NCI-H2029 (cell line): ENCODE measurements at regions not wholly inside any gene's neighbourhood (a gene's known extent, or its start where the extent isn't known, plus 50 kb on each side); places are given as distances from the start of the nearest gene placed in this dataset.
"Not testable (repeated sequence)": the region's sequence is repeated elsewhere in the genome, so short reads cannot be mapped to it uniquely, and the experiment has no call there.

Experiments used
- DNase-seq: peaks from one replicate; lab custom pipeline; 2025; lab: John Stamatoyannopoulos, UW

DNA sequence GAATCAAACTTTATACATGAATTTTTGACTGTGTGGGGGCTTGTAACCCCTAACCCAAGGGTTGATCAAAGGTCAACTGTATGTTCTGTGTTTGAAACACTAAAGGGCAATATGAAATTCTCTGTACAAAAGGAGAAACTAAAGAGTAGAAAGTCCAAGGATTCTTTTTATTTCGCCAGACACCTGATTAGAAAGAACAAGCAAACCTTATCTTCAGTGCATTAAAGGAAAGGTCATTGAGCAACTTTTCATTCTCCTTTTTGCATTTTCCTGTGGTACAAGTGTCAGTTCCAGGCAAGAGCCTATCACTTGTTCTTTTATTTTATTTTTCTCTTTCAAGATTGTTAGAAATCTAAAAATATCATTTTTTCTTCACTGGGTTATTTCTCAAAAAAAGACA is 430.1 kb upstream of the EPHA3 start:
- no peak for DNase-seq

DNA sequence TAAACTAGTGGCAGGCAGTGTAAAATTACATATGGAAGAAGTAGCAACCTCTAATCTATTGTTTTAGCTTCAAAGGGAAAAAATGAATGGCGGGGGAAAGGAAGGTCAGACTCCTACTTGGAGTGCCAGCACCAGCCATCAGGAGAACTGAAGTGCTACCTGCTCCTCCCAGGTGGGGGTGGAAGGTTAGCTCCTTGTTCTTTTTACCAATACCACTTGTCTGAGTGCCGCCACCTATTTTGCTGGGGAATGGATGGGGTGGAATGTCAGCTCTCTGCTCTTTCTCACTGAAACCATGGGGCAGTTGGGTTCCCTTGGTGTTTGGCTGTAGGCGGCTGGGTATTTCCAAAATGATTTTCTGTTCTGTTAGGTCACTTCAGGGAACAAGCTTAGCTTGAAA is 428.7 kb upstream of the EPHA3 start:
- no peak for DNase-seq

DNA sequence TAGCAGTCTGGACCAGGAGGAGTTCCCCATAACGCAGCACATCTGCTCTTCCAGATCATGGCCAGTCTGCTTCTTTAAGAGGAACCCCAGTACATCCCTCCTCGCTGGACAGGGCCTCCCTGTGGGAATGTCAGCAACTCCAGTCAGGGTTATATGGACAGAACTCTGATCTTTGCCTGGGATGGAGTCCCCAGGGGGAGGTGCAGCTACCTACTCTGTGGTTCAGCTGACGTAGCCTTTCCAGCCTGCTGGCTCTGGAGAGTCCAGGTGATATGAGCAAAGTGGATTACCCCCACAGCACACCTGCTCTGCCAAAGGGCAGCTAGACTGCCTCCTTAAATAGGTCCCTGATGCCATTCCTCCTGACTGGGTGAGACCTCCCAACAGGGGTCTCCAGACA is 417.1 kb upstream of the EPHA3 start:
- no peak for DNase-seq

DNA sequence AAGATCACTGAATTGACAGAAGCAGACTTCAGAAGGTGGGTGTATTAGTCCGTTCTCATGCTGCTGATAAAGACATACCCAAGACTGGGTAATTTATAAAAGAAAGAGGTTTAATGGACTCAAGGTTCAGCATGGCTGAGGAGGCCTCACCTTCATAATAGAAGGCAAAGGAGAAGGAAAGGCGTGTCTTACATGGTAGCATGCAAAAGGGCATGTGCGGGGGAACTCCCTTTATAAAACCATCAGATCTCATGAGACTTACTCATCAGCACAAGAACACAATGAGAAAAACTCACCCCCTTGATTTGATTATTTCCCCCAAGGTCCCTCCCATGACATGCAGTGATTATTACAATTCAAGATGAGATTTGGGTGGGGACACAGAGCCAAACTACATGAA is 416.3 kb upstream of the EPHA3 start:
- DNase-seq = no peak

DNA sequence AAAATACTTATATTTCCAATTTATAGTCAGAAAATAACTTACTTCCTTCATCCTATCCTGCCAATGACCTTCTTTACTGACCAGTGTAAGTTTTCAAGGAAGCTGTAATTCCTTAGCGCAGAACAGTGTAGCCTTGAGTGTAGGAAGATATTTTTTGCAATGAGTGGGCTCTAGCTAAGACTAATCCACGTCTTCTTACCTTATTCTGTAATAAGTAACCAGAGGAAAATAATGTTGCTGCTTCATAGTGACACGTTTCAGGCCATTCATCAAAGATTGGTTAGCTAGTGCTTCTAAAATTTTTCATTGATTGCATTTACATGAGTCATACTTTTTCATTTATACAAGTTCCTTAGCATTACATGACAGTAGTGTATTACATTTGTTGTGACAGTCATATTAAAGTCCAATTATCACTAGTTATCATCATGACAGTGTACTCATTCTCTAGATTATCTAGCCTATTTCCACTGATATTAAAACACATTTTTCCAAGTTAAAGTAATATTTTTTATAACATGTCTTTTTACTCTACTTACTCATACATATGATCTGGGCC is 403.8 kb upstream of the EPHA3 start:
- DNase-seq = no peak

DNA sequence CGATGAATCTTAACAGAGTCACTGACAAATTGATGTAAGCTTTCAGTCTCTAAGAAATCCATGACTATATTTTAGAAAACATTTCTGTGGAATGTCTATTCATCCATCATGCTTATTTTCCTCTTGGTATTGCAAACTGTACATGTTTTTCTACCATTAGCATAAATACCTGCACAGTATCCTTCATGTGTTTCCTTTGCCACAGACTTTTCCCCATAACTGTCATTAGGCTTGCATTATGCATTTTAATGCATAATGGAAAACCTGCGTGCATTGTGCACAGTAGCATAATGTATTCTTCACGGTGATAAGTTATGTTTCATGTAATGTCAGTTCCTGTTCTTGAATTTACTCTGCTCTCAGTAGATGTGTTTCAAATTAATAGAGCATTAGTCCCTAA is 403.1 kb upstream of the EPHA3 start:
- no peak for DNase-seq

DNA sequence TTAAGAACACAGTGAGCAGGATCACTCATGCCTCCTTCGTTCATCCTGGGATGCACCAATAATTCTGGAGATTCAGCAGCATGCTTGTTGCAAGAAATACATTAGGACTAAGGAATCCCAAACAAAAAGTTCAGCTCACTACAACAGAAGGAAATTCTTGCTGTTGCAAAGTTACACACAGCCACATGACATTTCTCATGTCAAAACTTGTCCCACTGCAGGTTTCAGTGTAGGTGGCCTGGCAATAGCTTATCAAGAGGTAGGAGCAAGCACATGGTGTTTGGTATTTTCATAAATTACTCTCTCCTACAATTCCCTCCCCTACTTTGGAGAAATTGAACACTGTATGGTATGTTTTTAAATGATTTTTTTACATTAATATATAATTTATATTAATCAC is 399.6 kb upstream of the EPHA3 start:
- no peak for DNase-seq

DNA sequence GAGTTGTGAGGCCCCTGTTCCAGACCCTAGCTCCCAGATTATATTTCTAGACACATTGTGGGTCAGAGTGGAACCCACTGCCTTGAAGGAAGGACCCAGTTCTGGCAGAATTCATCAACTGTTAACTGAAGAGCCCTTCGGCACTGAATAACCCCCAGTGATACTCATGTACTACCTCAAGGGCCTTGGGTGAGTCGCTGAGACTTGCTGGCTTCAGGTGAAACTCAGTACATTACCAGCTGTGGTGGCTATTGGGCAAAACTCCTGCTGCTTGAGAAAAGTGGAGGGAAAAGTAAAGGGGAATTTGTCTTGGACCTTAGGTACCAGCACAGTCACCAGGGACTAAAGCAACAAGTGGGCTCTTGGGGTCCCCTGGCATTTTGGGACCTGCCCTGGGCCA is 394.9 kb upstream of the EPHA3 start:
- DNase-seq = no peak

DNA sequence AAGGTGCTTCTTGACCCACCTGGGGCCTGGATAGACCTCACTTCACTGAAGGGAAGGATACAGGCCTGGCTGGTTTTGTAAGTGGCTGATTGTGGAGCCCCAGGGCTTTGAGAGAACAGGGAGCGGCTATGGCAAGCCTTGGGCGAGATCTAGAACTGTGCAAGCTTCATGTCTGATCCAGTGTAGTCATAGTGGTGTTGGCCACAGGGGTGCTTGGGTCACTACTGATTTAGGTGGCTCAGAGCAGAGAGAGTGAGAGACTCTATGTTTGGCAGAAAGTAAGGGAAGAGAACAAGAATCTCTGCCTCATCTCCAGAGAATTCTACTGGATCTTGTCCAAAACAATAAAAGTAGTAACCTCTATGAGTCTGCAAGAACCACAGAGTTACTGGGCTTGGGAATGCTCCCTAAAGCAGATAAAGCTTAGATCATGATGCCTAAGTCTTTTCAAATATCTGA is 394.2 kb upstream of the EPHA3 start:
- DNase-seq = no peak

DNA sequence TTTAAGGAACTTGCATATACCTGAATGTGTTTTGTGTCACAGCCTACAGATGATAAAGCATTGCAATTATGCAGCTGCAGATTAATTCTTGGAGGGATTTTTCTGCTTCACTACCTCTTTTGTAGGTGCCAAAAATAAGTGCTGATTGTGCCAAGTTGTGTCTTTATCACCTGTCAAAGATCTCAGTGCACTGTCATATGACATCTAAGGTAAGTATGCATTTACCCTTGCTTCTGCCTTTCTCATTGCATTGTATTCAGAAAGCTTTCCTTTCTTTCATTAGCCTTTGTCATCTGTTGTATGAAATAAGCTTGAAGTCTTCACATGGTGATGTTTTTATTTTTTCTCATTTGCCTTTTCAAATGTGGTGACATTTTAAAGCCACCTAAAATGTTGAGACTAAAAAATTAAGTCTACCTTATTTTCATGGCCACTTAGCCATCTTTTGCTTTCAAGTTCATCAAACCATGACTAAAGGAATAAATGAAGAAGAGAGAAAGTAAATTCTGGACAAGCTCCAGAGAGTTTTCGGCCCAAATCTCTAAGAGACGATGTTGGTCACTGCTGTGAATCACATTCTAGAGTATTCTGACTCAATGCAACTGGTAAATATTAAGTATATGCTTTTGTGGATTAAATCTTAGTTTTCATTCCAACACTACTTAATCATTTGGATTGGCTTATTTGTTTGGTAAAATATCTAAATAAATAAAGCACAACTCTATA is 381.8 kb upstream of the EPHA3 start:
- DNase-seq = no peak

DNA sequence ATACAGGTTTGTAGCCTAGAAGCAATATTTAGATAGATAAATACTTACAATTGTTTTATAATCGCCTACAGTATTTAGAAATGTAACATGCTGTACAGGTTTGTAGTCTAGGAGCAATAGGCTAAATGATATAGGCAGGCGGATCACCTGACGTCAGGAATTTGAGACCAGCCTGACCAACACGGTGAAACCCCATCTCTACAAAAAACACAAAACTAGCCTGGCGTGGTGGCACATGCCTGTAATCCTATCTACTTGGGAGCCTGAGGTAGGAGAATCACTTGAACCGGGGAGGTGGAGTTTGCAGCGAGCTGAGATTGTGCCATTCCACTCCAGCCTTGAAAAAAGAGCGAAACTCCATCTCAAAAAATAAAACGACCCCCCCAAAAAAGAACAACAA is 375.2 kb upstream of the EPHA3 start:
- no peak for DNase-seq

DNA sequence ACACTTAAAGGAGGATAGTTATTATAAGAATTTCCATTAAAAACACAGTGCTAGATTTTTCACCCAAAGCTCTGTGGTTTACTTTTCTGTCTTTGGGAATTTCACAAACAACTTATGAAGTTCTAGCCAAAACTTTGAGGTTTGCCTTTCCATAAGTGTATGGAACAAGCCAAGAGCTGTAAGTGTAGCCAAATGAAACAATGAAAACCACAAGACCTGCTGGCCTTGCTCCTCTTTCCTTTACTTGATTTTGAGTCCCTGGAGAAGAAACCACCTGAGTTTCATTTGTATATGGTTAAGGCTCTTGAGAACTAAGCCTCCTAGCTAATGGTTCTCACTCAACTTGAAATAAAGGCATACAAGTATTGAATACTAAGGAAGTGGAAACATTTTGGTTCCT is 365.3 kb upstream of the EPHA3 start:
- no peak for DNase-seq

DNA sequence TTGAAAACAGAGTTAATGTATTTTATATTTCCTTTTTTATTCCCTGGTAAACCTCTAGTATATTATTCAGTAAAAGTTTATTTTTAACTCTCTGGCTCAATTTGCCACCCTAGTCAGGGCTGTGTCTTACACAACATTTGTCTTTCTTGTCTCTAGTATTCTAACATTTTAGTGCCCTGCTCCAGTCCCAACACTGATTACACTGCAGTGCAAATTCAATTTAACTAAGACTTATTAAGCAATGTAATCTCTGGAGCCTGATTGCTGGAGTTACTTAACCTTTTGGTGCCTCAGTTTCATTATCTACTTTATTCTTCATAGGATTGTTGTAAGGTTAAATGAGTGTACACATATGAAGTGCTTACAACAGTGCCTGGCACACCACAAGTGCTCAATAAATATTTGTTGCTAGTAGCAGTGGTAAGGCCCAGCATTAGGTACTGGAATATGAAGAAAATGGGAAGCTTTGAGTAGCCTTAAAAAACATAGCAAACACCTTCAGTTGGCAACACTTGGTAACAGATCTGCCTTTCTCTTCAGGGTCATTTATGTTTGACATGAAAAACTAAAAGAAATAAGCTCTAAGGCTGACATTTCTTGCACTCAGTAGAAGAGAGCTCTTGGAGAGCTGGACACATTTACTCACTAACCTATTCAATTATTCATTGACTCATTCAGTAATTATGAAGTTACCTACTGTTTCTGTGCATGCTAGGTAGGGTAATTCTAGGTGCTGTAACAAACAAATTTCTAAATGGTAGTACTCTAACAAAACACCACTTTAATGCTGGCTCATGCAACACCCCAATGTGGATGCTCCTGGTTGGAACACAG is 364.5 kb upstream of the EPHA3 start:
- no peak for DNase-seq

DNA sequence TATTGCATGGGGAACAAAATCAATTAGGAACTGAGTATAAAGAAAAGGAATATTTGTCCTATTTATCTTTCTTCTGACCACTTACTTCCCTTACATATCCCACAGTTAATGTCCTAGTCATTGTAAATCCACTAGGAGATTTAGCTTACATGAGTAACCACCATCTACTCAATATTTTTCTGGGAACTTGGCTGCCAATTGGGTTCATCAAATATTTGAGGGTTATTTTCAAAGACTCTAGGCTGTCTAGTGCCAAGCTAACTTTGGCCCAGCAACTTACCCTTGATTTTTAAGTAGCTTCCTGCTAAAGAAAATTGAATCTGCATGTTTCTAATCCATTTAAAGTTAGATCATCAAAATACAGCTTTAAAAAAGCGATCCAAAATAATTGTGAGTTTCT is 362.5 kb upstream of the EPHA3 start:
- DNase-seq = no peak

DNA sequence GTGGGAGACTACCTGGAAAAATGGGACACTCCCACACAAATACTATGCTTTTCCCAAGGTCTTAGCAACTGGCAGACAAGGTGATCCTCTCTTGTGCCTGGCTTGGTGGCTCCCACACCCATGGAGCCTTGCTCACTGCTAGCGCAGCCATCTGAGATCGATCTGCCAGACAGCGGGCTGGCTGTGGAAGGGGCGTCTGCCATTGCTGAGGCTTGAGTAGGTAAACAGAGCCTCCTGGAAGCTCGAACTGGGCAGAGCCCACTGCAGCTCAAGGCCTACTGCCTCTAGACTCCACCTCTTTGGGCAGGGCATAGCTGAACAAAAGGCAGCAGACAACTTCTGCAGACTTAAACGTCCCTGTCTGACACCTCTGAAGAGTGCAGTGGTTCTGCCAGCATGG is 360.3 kb upstream of the EPHA3 start:
- DNase-seq = not testable (repeated sequence)

DNA sequence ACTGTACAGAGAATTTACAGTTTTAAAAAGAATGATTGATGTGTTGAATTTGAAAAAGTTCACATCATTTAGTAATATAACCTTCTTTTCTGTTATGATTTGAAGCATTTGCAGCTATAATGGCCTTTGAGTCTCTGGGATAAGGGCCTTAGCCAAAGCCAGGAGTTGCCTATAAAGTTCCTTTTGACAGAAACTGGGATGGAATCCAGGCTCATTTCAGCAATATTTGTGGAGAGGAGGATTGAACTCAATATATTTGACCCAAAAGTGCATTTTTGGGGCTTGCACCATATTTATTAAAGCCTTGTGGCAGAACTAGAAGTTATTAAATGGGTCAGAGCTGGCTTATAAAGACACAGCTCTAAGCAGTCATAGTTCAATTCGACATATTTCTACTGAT is 348.7 kb upstream of the EPHA3 start:
- DNase-seq = no peak

DNA sequence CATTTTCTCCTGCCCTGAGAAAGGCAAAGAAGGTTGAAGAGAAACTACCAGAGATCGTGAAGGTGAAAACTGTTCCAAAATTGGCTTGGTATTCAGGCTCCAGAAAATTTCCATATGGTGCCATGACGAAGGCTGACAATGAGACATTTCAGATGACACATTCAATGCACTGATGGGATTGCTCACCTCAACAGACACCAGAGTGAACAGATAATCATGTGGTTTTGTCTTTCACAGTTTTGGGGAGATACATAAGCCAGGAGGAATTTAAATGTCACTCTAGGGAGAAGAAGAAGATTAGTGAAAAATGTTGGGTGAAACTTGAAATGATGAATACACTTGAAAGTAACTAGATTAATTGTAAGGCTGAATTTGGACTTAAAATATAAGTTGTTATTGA is 339.7 kb upstream of the EPHA3 start:
- no peak for DNase-seq

DNA sequence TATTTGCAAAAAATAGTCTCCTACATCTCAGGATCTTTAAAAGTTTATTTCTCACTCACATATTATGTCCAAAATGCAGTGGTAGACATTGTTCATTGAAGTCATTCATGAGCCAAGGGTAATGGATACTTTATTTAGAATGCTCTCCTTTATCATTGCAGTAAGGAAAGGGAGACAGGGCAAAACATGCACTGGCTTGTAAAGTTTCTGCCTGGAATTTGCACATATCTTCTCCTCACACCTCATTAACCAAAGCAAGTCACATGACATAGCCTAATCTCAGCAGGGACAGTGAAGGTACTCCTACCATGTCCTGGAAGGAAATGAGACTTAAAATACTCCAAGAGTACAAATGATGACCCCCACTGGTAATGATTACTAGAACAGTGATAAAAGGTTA is 333.7 kb upstream of the EPHA3 start:
- no peak for DNase-seq

DNA sequence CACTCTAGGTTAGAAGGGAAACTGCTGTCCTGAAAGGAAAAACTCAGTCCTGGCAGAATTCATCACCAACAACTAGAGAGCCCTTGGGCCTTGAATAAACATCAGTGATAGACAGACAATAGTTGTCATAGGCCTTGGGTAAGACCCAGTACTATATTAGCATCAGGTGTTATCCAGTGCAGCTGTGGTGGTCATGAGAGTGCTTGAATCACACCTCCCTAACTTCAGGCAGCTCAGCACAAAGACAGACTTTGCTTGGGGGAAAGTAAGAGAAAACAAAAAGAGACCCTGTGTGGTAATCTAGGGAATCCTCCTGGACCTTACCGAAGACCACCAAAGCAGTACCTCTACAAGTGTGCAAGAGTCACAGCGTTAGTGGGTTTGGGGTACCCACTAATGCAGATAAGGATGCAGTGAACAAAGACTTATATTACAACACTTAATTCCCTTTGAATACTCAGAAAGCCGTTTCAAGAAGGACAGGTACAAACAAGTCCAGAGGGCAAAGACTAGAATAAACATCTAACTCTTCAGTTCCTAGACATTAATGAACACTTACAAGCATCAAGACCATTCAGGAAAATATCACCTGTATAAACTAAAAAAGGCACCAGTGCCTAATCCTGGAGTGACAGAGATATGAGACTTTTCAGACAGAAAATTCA is 332.3 kb upstream of the EPHA3 start:
- no peak for DNase-seq

DNA sequence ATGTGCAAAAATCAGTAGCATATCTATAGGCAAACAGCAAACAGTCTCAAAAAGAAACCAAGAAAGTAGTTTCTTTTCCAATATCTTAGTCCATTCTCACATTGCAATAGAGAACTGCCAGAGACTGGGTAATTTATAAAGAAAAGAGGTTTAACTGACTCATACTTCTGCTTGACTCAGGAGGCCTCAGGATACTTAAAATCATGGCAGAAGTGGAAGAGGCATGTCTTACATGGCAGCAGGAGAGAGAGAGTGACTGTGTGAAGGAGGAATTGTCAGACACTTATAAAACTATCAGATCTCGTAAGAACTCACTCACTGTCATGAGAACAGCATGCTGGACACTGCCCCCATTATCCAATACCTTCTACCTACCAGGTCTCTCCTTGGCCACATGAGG is 327.9 kb upstream of the EPHA3 start:
- DNase-seq = no peak

DNA sequence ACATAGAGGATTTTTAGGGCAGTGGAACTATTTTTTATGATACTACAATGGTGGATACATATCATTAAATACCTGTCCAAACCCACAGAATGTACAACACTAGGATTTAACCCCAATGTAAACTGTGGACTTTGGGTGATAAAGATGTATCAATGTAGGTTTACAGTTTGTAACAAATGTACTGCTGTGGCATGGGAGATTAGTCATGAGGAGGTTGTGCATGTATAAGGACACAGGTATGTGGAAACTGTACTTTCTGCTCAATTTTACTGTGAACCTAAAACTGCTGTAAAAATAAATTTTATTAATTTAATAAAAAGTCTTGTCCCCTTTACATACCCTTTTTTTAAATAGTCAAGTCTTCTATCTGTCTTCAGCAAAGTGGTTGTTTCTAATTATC is 322.5 kb upstream of the EPHA3 start:
- no peak for DNase-seq

DNA sequence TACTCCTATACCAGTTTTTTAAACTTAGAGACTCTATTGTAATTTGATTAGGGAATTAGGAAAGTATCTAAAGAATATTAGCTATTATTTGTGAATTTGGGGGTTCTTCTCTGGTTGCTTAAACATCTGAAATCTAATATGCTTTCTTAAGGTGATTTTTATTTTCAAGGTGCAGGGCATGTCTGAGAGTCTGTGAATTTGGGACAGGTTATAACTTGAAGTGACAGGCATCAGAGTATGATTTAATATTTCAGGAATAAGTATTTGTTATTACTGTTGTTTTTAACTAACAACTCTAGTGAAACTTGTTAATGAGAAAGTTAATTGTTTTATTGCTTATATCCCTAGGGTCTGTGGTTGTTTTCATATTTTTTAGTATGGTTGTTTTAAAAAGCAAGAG is 321.6 kb upstream of the EPHA3 start:
- DNase-seq = no peak

DNA sequence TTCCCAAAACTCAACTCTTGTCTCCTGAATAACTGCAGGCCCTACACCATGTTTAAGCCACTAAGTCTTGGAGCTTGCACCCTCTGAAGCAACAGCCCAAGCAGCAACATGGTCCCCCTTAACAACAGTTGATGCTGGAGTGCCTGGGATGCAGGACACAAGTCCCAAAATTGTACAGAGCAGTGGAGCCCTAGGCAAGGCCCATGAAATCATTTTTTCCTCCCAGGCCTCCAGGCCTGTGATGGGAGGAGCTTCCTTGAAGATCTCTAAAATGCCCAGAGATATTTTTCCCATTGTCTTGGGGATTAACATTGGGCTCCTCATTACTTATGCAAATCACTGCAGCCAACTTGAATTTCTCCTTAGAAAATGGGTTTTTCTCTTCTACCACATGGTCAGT is 311.9 kb upstream of the EPHA3 start:
- DNase-seq = no peak
